GM12892 (cell line): ENCODE measurements at regions not wholly inside any gene's neighbourhood (a gene's known extent, or its start where the extent isn't known, plus 50 kb on each side); places are given as distances from the start of the nearest gene placed in this dataset.

Experiments used
- POLR2A ChIP-seq: IDR thresholded peaks from 2 replicates; pipeline ENCODE4 v1.6.1; 2011; ENCODE audit warnings: low read depth, low read length, control low read depth
- POLR2AphosphoS5 ChIP-seq: IDR thresholded peaks from 2 replicates; pipeline ENCODE4 v1.6.1; 2011; ENCODE audit warnings: low read depth, low read length, control low read depth
- TAF1 ChIP-seq: IDR thresholded peaks from 2 replicates; pipeline ENCODE4 v1.6.1; 2011; ENCODE audit warnings: low read depth, mild to moderate bottlenecking, control low read depth, low read length, borderline replicate concordance

DNA sequence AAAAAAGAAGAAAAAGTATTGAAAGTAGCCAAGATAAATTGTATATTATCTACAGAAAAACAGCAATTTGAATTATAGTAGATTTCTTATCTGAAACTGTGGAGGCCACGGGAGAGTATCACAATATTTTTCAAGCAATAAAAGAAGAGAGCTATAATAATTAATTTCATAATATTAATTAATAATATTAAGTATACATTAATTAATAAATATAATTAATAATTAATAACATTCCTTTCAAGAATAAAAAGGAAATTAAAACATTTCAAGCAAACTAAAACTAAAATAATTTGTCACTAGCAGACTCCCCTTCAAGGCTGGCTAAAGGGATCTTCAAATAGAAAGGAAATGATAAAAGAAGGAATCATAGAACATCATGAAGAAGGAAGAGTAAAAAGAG lies 372.7 kb upstream of the KYNU start:
- no peak for TF ChIP-seq POLR2A
- TF ChIP-seq TAF1, result no peak
- TF ChIP-seq POLR2AphosphoS5, result no peak
